ENCODE measurements at regions not wholly inside any gene's neighbourhood (a gene's known extent, or its start where the extent isn't known, plus 50 kb on each side); places are given as distances from the start of the nearest gene placed in this dataset.

- intact Hi-C loops (cut with DNase I), result loop anchor here in 1 of 2 donors (5.0 to 10.0 kb wide), 2 partner anchors 227 to 360 kb away; no protein-coding TSS in a partner anchor
These were observed 73.3 kb downstream of the TASL start for GRCh38 chrX:30504309-30504708.

GRCh38 chrX:30495468-30495867 lies 82.1 kb downstream of the TASL start:
- Histone ChIP-seq H3K4me1 (no peaks in the 10 kb centered on the region), H3K36me3 (ENCODE audit: insufficient read depth in 1 of 2, low read depth in 1 of 2) (no peaks in the 10 kb centered on the region), H3K4me3 (no peak overlapping the region), H3K27me3 (ENCODE audit: insufficient read depth in 3 of 3, low read length in 2 of 3) (peaks cover 0 to 4% (median 0%) of the 10 kb centered on the region in 3 donors), H3K27ac (no peak overlapping the region), H3K9me3 (peaks cover 1% of the 10 kb centered on the region)
- WGBS, 3 donors, result 55 to 76% (median 67%) methylated on average over 1 of the region's 1 CpG
- ATAC-seq (no peak), DNase-seq (no peak)
- intact Hi-C loops (cut with DNase I), result no loop called here
- no peak for TF ChIP-seq CTCF (IDR thresholded peaks at IDR 0.05)

More at GRCh38 chrX:30504309-30504708, 73.3 kb downstream of the TASL start:
- Histone ChIP-seq H3K27me3 (ENCODE audit: insufficient read depth in 3 of 3, low read length in 2 of 3) (peaks cover 0 to 12% (median 0%) of the 10 kb centered on the region in 3 donors), H3K9me3 (peaks cover 8% of the 10 kb centered on the region), H3K36me3 (ENCODE audit: insufficient read depth in 1 of 2, low read depth in 1 of 2) (no peaks in the 10 kb centered on the region), H3K4me1 (no peaks in the 10 kb centered on the region), H3K4me3 (no peak overlapping the region), H3K27ac (no peak overlapping the region)
- peak; percentile 51 for TF ChIP-seq CTCF (IDR thresholded peaks at IDR 0.05)
- no peak for ATAC-seq
- 0 to 3% (median 1%) methylated on average over 2 of the region's 2 CpGs for WGBS, 3 donors
- no peak for DNase-seq

- no peaks in the 10 kb centered on the region for H3K36me3 ChIP-seq (ENCODE audit: insufficient read depth in 1 of 2, low read depth in 1 of 2)
- H3K27ac ChIP-seq, result no peak overlapping the region
- peaks cover 0 to 4% (median 0%) of the 10 kb centered on the region in 3 donors for H3K27me3 ChIP-seq (ENCODE audit: insufficient read depth in 3 of 3, low read length in 2 of 3)
- intact Hi-C loops (cut with DNase I), result no loop called here
- DNase-seq (no peak), ATAC-seq (no peak)
- no peaks in the 10 kb centered on the region for H3K4me1 ChIP-seq
- H3K9me3 ChIP-seq, result no peaks in the 10 kb centered on the region
- H3K4me3 ChIP-seq, result no peak overlapping the region
- no peak for TF ChIP-seq CTCF (IDR thresholded peaks at IDR 0.05)
- 60 to 90% (median 85%) methylated on average over 1 of the region's 1 CpG for WGBS, 3 donors
These were observed 84.2 kb downstream of the TASL start for GRCh38 chrX:30493348-30493747.

GRCh38 chrX:30489323-30489722 lies 88.2 kb downstream of the TASL start:
- no peak overlapping the region for H3K27ac ChIP-seq
- H3K4me1 ChIP-seq, result no peaks in the 10 kb centered on the region
- ATAC-seq (no peak), DNase-seq (no peak)
- no peaks in the 10 kb centered on the region for H3K9me3 ChIP-seq
- intact Hi-C loops (cut with DNase I), result no loop called here
- WGBS, 3 donors, result 73 to 86% (median 81%) methylated on average over 2 of the region's 2 CpGs
- no peaks in the 10 kb centered on the region for H3K36me3 ChIP-seq (ENCODE audit: insufficient read depth in 1 of 2, low read depth in 1 of 2)
- TF ChIP-seq CTCF (IDR thresholded peaks at IDR 0.05), result no peak
- H3K27me3 ChIP-seq (ENCODE audit: insufficient read depth in 3 of 3, low read length in 2 of 3), result peaks cover 0 to 4% (median 0%) of the 10 kb centered on the region in 3 donors
- H3K4me3 ChIP-seq, result no peak overlapping the region

- DNase-seq, result no peak
- intact Hi-C loops (cut with DNase I), result no loop called here
- no peak for TF ChIP-seq CTCF (IDR thresholded peaks at IDR 0.05)
- no peaks in the 10 kb centered on the region for H3K9me3 ChIP-seq
- peaks cover 0 to 4% (median 0%) of the 10 kb centered on the region in 3 donors for H3K27me3 ChIP-seq (ENCODE audit: insufficient read depth in 3 of 3, low read length in 2 of 3)
- no peak overlapping the region for H3K4me3 ChIP-seq
- no peaks in the 10 kb centered on the region for H3K4me1 ChIP-seq
- no peak overlapping the region for H3K27ac ChIP-seq
- no peak for ATAC-seq
- no peaks in the 10 kb centered on the region for H3K36me3 ChIP-seq (ENCODE audit: insufficient read depth in 1 of 2, low read depth in 1 of 2)
- 36 to 43% (median 39%) methylated on average over 3 of the region's 3 CpGs for WGBS, 3 donors
These were observed 89.5 kb downstream of the TASL start for GRCh38 chrX:30488092-30488491.
